ENCODE measurements at regions not wholly inside any gene's neighbourhood (a gene's known extent, or its start where the extent isn't known, plus 50 kb on each side); places are given as distances from the start of the nearest gene placed in this dataset.
A peak's percentile ranks its signal among the peaks of the same experiment; 100 is the strongest.

GRCh38 chrX:9388450-9388849, 76.4 kb upstream of the TBL1X start:
- no peaks in the 10 kb centered on the region for H3K36me3 ChIP-seq (ENCODE audit: control insufficient read depth in 2 of 2, insufficient read depth in 1 of 2, low read length in 2 of 2)
- no peak overlapping the region for H3K27ac ChIP-seq (ENCODE audit: extremely low read depth, low read depth, low read length)
- CTCF ChIA-PET, result no interaction called here
- H3K4me3 ChIP-seq (ENCODE audit: low read depth, low read length), result no peak overlapping the region
- no peaks in the 10 kb centered on the region for H3K9me3 ChIP-seq (ENCODE audit: control insufficient read depth, insufficient read depth, low read depth, low read length)
- peak; percentile 41 for TF ChIP-seq SETDB1 (IDR thresholded peaks at IDR 0.05; ENCODE audit: insufficient read length, low read length)
- TF ChIP-seq ZBTB21 (tag by site-specific recombination; IDR thresholded peaks at IDR 0.05), result no peak
- no peaks in the 10 kb centered on the region for H3K4me1 ChIP-seq (ENCODE audit: control insufficient read depth, insufficient read depth, low read length)
- POLR2A ChIA-PET, result no interaction called here

- Histone ChIP-seq H3K4me3 (ENCODE audit: low read depth, low read length) (no peak overlapping the region), H3K4me1 (ENCODE audit: control insufficient read depth, insufficient read depth, low read length) (no peaks in the 10 kb centered on the region), H3K9me3 (ENCODE audit: control insufficient read depth, insufficient read depth, low read depth, low read length) (no peaks in the 10 kb centered on the region), H3K36me3 (ENCODE audit: control insufficient read depth in 2 of 2, insufficient read depth in 1 of 2, low read length in 2 of 2) (no peaks in the 10 kb centered on the region), H3K27ac (ENCODE audit: extremely low read depth, low read depth, low read length) (no peak overlapping the region)
- TF ChIP-seq ZNF10 (tag by site-specific recombination; IDR thresholded peaks at IDR 0.05) (no peak), ZNF248 (tag by site-specific recombination; IDR thresholded peaks at IDR 0.05) (no peak), ZNF157 (tag by site-specific recombination; IDR thresholded peaks at IDR 0.05) (no peak), HOXA7 (CRISPR knock-in tag; IDR thresholded peaks at IDR 0.05; ENCODE audit: borderline replicate concordance) (no peak), ZNF645 (tag by site-specific recombination; IDR thresholded peaks at IDR 0.05) (no peak), ZBTB49 (tag by site-specific recombination; IDR thresholded peaks at IDR 0.05; ENCODE audit: low read depth) (no peak), ZNF777 (tag by site-specific recombination; IDR thresholded peaks at IDR 0.05; ENCODE audit: borderline replicate concordance) (no peak), BCL11A (tag by site-specific recombination; IDR thresholded peaks at IDR 0.05; ENCODE audit: low read depth) (no peak), ZNF521 (tag by site-specific recombination; IDR thresholded peaks at IDR 0.05) (no peak), ZNF23 (tag by site-specific recombination; IDR thresholded peaks at IDR 0.05; ENCODE audit: borderline replicate concordance) (no peak), BCL11B (tag by site-specific recombination; IDR thresholded peaks at IDR 0.05; ENCODE audit: low read depth) (no peak), ZNF670 (tag by site-specific recombination; IDR thresholded peaks at IDR 0.05; ENCODE audit: low read depth) (no peak)
- ChIA-PET CTCF (no interaction called here), POLR2A (no interaction called here)
These were observed 74.7 kb upstream of the TBL1X start for GRCh38 chrX:9390121-9390520.

- H3K4me1 ChIP-seq (ENCODE audit: control insufficient read depth, insufficient read depth, low read length), result no peaks in the 10 kb centered on the region
- ChIA-PET CTCF (no interaction called here), POLR2A (no interaction called here)
- H3K27ac ChIP-seq (ENCODE audit: extremely low read depth, low read depth, low read length), result no peak overlapping the region
- no peak for TF ChIP-seq ZNF248 (tag by site-specific recombination; IDR thresholded peaks at IDR 0.05)
- no peak for TF ChIP-seq ZBTB44 (tag by site-specific recombination; IDR thresholded peaks at IDR 0.05)
- no peak for TF ChIP-seq ZNF654 (tag by site-specific recombination; IDR thresholded peaks at IDR 0.05; ENCODE audit: low read depth)
- TF ChIP-seq OSR2 (tag by site-specific recombination; IDR thresholded peaks at IDR 0.05), result no peak
- no peak for TF ChIP-seq ELK4 (IDR thresholded peaks at IDR 0.05; ENCODE audit: borderline replicate concordance, low read depth, low read length)
- no peaks in the 10 kb centered on the region for H3K36me3 ChIP-seq (ENCODE audit: control insufficient read depth in 2 of 2, insufficient read depth in 1 of 2, low read length in 2 of 2)
- no peak overlapping the region for H3K4me3 ChIP-seq (ENCODE audit: low read depth, low read length)
- H3K9me3 ChIP-seq (ENCODE audit: control insufficient read depth, insufficient read depth, low read depth, low read length), result no peaks in the 10 kb centered on the region
These were observed 74.0 kb upstream of the TBL1X start for GRCh38 chrX:9390693-9391368.
